Stimulated activated CD4-positive, alpha-beta T cell treated with anti-CD3 and anti-CD28 coated beads, TNF-alpha, amount 100 ng/mL, for 48 hours (primary cell): ENCODE measurements at regions not wholly inside any gene's neighbourhood (a gene's known extent, or its start where the extent isn't known, plus 50 kb on each side); places are given as distances from the start of the nearest gene placed in this dataset.
"Not testable (repeated sequence)": the region's sequence is repeated elsewhere in the genome, so short reads cannot be mapped to it uniquely, and the experiment has no call there.

ENCODE experiments used
- DNase-seq, 3 donors: peaks; one replicate each; pipeline ENCODE4 v3.0.0-alpha.2; 2020; ENCODE audit warnings: low read depth in 3 of 3

GRCh38 chr6:21710216-21710615 lies 116.7 kb downstream of the SOX4 start:
- no peak for DNase-seq

- DNase-seq = no peak
These were observed 117.5 kb downstream of the SOX4 start for GRCh38 chr6:21710908-21711627.

GRCh38 chr6:21712213-21712612 lies 118.7 kb downstream of the SOX4 start:
- no peak for DNase-seq

- no peak for DNase-seq
These were observed 119.9 kb downstream of the SOX4 start for GRCh38 chr6:21713481-21713880.

- DNase-seq = no peak
These were observed 121.6 kb downstream of the SOX4 start for GRCh38 chr6:21715180-21715579.

- no peak for DNase-seq
These were observed 129.0 kb downstream of the SOX4 start for GRCh38 chr6:21722510-21722909.

- no peak for DNase-seq
These were observed 133.1 kb downstream of the SOX4 start for GRCh38 chr6:21726676-21727075.

GRCh38 chr6:21728141-21728540 lies 134.6 kb downstream of the SOX4 start:
- no peak for DNase-seq

GRCh38 chr6:21729431-21729830 lies 135.9 kb downstream of the SOX4 start:
- no peak for DNase-seq

- DNase-seq = no peak
These were observed 137.0 kb downstream of the SOX4 start for GRCh38 chr6:21730533-21730932.

GRCh38 chr6:21731411-21732031 lies 138.0 kb downstream of the SOX4 start:
- no peak for DNase-seq

- not testable (repeated sequence) for DNase-seq
These were observed 138.6 kb downstream of the SOX4 start for GRCh38 chr6:21732032-21732730.

GRCh38 chr6:21732731-21733130 lies 139.2 kb downstream of the SOX4 start:
- DNase-seq = no peak

- DNase-seq = no peak
These were observed 139.8 kb downstream of the SOX4 start for GRCh38 chr6:21733311-21733710.

- DNase-seq = no peak
These were observed 140.7 kb downstream of the SOX4 start for GRCh38 chr6:21734204-21734603.

GRCh38 chr6:21738180-21739094 lies 144.9 kb downstream of the SOX4 start:
- no peak for DNase-seq

GRCh38 chr6:21739241-21739640 lies 145.7 kb downstream of the SOX4 start:
- DNase-seq = no peak

GRCh38 chr6:21739838-21740237 lies 146.3 kb downstream of the SOX4 start:
- DNase-seq = no peak

GRCh38 chr6:21740376-21741124 lies 147.0 kb downstream of the SOX4 start:
- no peak for DNase-seq

GRCh38 chr6:21741221-21742109 lies 147.9 kb downstream of the SOX4 start:
- no peak for DNase-seq
